Endothelial cell of umbilical vein (primary cell): ENCODE measurements at regions not wholly inside any gene's neighbourhood (a gene's known extent, or its start where the extent isn't known, plus 50 kb on each side); places are given as distances from the start of the nearest gene placed in this dataset.
"Not testable (repeated sequence)": the region's sequence is repeated elsewhere in the genome, so short reads cannot be mapped to it uniquely, and the experiment has no call there.

ENCODE experiments used
- EZH2 ChIP-seq: IDR thresholded peaks from 2 replicates; pipeline ENCODE4 v1.6.1; 2012; ENCODE audit warnings: borderline replicate concordance, low read depth, mild to moderate bottlenecking, moderate library complexity, low read length, inconsistent platforms; ENCODE audit not compliant: severe bottlenecking
- FOS ChIP-seq: IDR thresholded peaks from 2 replicates; pipeline ENCODE4 v1.6.1; 2011; ENCODE audit warnings: mild to moderate bottlenecking, low read length, moderate library complexity, borderline replicate concordance; ENCODE audit not compliant: insufficient read depth
- MYC ChIP-seq: IDR thresholded peaks from one replicate; pipeline ENCODE4 v1.6.1; 2011; ENCODE audit warnings: mild to moderate bottlenecking, low read depth, low read length
- POLR2A ChIP-seq: IDR thresholded peaks from 2 replicates; pipeline ENCODE4 v1.6.1; 2012; ENCODE audit warnings: low read depth, mild to moderate bottlenecking, control low read depth, low read length
- POLR2AphosphoS5 ChIP-seq: IDR thresholded peaks from 2 replicates; pipeline ENCODE4 v1.6.1; 2012; ENCODE audit warnings: low read depth, mild to moderate bottlenecking, control low read depth, low read length, moderate library complexity; ENCODE audit not compliant: insufficient read depth
- TF ChIP-seq, protein P1 (sequence below), 2 donors: IDR thresholded peaks; 1 replicate in 1 of 2; 2 replicates in 1 of 2; pipeline ENCODE4 v1.5.1; 2011; ENCODE audit warnings: low read length in 2 of 2, mild to moderate bottlenecking in 2 of 2, moderate library complexity in 2 of 2, control low read depth in 1 of 2, inconsistent platforms in 1 of 2, low read depth in 1 of 2; ENCODE audit not compliant: insufficient read depth in 1 of 2; ENCODE audit errors: extremely low read depth in 1 of 2
- TF ChIP-seq, protein P2 (sequence below): IDR thresholded peaks from 2 replicates; pipeline ENCODE4 v1.6.1; 2011; ENCODE audit not compliant: insufficient read depth, insufficient read length

DNA sequence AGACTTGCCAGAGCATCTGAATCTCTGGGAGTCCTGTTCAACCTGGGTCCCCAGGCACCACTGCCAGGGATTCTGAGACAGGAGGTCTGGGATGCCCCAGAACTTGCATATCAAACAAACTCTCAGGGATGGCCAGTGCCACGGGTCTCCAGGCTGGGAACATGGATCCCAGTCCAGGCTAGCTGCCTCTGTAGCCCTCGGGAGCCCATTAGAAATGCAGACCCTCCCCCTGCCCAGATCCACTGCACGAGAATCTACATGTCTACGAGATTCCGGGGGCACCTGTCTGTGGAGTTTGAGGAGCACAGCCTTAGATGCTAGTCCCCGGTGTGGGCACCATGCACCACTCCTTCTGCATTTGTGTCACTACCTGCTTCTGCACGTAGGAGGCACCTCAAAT, 183.9 kb downstream of the NPIPB11 start:
- TF ChIP-seq POLR2AphosphoS5, MYC, POLR2A, EZH2, FOS: not testable (repeated sequence)
- TF ChIP-seq, protein P1, sequence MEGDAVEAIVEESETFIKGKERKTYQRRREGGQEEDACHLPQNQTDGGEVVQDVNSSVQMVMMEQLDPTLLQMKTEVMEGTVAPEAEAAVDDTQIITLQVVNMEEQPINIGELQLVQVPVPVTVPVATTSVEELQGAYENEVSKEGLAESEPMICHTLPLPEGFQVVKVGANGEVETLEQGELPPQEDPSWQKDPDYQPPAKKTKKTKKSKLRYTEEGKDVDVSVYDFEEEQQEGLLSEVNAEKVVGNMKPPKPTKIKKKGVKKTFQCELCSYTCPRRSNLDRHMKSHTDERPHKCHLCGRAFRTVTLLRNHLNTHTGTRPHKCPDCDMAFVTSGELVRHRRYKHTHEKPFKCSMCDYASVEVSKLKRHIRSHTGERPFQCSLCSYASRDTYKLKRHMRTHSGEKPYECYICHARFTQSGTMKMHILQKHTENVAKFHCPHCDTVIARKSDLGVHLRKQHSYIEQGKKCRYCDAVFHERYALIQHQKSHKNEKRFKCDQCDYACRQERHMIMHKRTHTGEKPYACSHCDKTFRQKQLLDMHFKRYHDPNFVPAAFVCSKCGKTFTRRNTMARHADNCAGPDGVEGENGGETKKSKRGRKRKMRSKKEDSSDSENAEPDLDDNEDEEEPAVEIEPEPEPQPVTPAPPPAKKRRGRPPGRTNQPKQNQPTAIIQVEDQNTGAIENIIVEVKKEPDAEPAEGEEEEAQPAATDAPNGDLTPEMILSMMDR (IDR thresholded peaks at IDR 0.05; ENCODE audit: extremely low read depth in 1 of 2, insufficient read depth in 1 of 2, low read depth in 1 of 2, low read length in 2 of 2) = not testable (repeated sequence)
- TF ChIP-seq, protein P2, sequence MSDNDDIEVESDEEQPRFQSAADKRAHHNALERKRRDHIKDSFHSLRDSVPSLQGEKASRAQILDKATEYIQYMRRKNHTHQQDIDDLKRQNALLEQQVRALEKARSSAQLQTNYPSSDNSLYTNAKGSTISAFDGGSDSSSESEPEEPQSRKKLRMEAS = not testable (repeated sequence)
